CD4-positive, alpha-beta T cell treated with Interleukin-17A for 1 hour (primary cell): ENCODE measurements at regions not wholly inside any gene's neighbourhood (a gene's known extent, or its start where the extent isn't known, plus 50 kb on each side); places are given as distances from the start of the nearest gene placed in this dataset.
"Not testable (repeated sequence)": the region's sequence is repeated elsewhere in the genome, so short reads cannot be mapped to it uniquely, and the experiment has no call there.

ENCODE experiments used
- DNase-seq: peaks from one replicate; pipeline ENCODE4 v3.0.0-alpha.2; 2020

- DNase-seq = not testable (repeated sequence)
Measured at GRCh38 chr15:20622117-20622516, 80.5 kb upstream of the GOLGA6L6 start.

GRCh38 chr15:20614549-20614948 is 72.9 kb upstream of the GOLGA6L6 start:
- not testable (repeated sequence) for DNase-seq

GRCh38 chr15:20612796-20613195 is 71.2 kb upstream of the GOLGA6L6 start:
- DNase-seq = not testable (repeated sequence)

DNA sequence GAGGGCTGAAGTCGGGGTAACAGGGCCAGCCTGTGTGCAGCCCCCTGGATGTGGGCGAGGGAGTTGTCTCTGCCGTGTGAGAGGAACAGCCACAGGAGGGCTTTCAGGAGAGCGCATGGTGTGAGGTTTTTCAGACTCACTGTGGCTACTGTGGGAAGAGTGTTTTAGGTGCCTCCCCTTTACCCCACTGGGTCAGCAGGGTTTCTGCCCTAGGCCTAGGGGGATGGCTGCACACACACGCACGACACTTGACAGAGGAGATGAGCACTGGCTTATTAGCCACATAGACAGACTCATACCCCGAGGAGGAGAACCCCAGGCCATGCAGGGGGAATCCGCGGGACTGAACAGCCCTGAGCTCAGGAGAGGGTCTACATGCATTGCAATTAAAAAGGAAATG is 70.8 kb upstream of the GOLGA6L6 start:
- DNase-seq = not testable (repeated sequence)

DNA sequence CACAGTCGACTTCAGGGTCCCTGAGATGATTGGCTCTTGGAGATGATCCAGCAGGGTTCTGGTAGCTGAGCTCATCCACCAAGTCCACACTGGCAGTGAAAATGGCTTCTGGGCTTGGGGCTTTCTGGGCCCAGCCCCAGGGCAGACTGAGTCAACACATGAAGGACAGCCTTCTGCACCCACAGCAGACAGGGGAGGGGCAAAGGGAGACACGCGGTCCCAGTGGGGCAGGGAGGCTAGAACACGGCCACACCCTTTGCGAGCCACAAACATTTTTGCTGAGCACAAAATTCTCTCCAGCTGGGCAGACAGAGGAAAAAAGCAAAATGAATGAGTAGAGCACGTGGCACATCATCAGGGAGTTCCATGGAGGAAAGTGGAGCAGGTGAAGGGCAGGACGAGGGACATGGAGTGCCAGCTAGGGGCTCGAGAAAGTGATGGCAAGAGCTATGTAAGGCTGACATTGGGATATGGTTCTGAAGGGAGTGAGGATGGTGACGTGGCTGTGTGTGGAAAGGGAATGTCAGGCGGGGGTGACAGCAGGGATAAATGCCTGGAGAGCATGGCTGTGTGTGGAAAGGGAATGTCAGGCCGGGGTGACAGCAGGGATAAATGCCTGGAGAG is 70.2 kb upstream of the GOLGA6L6 start:
- DNase-seq = not testable (repeated sequence)

- not testable (repeated sequence) for DNase-seq
Measured at GRCh38 chr15:20608179-20608578, 66.6 kb upstream of the GOLGA6L6 start.

GRCh38 chr15:20597245-20597644 is 55.6 kb upstream of the GOLGA6L6 start:
- not testable (repeated sequence) for DNase-seq

- DNase-seq = not testable (repeated sequence)
Measured at GRCh38 chr15:20594219-20594618, 52.6 kb upstream of the GOLGA6L6 start.

DNA sequence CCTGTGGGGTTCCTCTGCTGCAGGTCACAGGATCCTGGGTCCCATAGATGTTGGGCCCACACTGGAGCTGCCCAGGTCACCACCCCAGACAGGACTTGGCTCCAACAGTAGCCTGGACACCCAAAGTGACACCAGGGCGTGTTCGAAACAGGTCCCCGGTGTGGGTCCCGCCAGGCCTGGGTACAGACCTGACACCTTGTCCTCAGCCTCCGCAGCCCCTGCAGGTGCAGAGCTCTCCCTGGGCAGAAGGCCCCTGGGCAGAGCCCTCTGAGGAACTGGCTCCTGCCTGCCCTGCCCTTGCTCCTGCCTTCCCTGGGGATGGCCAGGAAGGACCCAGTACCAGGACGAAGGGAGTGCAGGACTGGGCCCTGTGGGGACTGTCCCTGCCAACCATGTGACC is 50.3 kb upstream of the GOLGA6L6 start:
- not testable (repeated sequence) for DNase-seq
